IPS-NIHi7 (cell line): ENCODE measurements at regions not wholly inside any gene's neighbourhood (a gene's known extent, or its start where the extent isn't known, plus 50 kb on each side); places are given as distances from the start of the nearest gene placed in this dataset.
A peak's percentile ranks its signal among the peaks of the same experiment; 100 is the strongest.
"Not testable (repeated sequence)": the region's sequence is repeated elsewhere in the genome, so short reads cannot be mapped to it uniquely, and the experiment has no call there.

Source experiments
- DNase-seq: peaks from one replicate; pipeline ENCODE4 v3.0.0; 2012; ENCODE audit warnings: mixed read lengths; ENCODE audit errors: extremely low spot score

DNA sequence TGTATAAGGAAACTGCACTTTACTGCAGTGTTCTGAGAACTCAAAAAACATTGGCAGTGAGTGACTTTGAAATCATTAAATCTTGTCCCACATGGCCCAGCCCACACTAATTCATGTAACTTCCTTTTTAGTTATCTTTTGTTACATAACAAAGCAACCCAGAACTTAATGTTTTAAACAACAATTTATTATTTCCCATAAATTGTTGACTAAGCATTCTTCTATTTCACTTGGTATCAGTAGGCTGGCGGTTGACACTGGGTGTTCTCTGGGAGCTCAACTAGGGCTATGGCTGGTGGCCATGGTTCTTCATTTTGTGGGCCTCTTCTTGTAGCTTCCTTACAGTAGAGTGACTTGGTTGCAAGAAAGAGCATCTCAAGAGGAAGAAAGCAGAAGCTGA is 278.4 kb downstream of the RASEF start:
- DNase-seq, result no peak

DNA sequence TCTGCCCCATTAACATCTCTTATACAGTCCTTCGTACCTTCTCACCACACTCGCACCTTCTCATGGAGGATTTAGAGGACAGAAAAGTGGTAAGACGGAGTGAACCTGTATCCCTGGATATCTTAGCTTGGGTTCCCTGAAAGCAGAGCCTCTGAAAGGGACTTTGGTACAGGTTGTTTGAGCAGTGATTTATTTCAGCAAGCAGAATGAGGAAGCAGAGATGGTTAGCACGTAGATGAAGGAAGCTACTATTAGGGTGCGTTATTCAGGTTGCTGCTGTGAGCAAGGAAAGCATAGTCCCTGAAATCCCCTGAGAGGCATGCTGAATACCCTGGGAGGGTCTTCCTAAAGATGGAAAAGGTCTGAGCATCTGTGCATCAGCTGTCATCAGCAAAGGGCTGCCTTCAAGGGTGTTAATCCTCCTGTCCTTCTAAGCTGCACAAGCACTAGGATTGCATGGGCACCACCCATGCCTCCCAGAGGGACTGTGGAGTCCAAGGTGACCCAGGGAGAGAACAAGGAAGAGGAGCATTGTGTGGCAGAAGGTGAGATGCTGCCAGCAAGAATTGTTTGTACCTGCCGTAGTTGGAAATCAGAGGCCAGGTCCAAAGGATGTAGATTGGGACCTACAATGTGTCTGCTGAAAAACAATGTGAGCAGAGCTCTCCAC is 273.7 kb downstream of the RASEF start:
- DNase-seq, result no peak

DNA sequence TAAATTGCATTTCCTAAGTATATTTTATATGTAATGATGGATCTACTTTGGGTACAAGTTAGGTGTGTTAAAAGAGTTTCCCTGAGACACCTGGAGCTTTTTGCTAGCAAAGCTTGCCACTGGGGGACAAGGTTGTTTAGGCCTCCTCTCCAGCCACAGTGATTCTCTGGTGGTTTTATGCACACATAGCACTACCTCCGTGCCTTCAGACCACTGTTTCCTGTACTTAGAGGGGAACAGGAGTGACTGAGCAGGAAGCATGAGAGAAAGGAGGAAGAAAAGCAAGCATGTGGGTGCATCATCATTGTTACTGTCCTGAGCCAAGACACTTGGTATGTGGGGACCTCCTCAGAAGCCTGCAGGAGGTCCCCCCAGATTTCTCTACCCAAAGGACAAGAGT is 272.1 kb downstream of the RASEF start:
- no peak for DNase-seq

DNA sequence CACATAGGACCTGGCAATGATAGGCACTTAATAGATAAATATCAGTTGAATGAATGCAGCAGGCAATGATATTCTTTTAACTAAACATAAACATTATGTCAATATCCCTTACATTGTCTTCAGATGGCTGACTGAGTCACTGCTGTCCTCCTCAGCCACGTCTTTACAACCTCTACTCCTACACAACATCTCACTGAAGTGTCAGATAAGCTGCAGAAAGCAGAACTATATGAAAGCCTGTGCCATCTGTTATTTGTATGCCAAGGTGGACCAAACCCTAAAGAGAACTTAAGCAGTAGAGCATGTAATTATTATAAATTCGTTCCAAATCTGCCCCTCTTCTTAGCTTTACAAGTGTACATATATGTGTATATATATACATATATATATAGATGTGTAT is 271.2 kb downstream of the RASEF start:
- no peak for DNase-seq

DNA sequence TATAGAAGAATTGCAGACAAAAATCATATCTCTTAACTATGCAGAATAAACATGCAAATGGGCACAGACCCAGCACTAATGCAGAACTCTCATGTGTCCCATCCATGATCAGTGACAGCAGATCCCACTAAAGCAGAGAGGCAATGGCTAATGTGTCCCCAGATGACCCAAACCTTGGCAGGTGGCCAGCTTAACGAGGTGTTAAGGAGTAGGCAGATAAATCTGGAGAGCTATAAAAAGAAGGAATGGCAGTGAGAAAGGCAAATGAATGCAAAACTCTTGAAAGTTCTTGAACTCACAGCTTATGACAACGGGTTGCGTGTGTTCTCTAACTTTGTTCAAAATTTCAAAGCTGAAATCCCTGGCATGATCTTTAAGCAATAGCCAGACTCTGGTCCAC is 265.4 kb downstream of the RASEF start:
- DNase-seq, result no peak

DNA sequence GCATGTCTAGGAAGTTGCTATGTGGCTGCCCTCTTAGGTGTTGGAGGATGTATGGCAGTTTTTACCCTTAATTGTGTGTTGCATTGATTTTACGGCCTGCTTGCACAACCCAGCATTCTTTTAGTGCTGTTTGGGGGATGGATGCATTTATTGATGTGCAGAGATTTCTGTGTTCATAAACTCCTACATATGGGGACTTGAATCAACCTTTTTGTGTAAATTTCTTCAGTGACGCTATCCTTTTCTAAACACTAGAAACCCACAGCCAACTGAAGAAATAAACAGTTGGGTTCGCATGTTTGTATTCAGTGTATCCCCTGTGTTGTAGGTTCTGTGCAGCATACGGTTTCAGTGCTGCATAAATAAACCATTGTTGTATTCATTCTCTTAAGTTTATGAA is 263.7 kb downstream of the RASEF start:
- no peak for DNase-seq

DNA sequence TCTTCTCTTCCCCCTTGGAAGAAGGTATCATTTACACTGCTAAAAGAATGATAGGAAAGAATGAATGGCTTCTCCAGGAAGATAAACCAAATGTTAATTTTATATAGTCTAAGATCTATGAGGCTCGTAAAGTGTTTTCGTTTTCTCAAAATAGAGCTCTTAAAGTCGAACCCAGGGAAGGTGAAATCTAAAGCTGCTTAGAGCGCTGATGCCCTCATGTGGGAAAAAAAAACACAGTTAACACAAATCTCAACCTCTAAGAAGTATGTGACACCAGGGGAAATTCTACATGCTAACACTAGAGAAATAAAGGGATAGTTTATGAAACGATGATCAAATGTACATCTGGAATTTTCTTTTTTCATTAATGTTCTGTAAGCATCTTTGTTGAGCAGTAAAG is 257.9 kb downstream of the RASEF start:
- DNase-seq, result no peak

DNA sequence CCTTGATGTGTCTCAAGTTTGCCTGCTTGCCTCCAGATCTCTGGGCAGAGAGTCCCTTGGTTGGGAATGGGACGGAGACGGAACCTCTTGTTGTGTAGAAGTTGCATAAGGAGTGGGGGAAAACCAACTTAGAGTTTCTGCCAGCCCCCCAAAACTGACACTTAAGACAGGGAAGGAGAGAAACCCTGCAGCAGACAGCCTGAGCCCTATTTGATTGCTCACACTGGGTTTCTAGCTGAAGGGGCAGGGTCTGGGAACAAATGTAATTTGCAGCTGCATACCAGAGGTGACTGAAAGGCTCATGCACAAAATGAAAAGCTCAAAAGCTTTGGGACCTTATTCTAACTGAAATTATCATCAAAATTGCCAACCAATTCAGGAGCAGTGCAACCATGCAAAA is 254.5 kb downstream of the RASEF start:
- DNase-seq, result peak; percentile 24

DNA sequence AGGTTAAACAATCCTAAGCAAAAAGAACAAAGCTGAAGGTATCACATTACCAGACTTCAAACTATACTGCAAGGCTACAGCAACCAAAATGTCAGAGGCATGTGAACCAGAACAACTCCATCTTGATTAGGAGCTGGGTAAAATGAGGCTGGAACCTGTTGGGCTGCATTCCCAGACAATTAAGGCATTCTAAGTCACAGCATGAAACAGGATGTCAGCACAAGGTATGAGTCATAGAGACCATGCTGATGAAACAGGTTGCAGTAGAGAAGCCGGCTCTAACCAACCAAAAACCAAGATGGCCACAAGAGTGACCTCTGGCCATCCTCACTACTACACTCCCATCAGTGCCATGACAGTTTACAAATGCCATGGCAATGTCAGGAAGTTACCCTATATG is 252.0 kb downstream of the RASEF start:
- no peak for DNase-seq

DNA sequence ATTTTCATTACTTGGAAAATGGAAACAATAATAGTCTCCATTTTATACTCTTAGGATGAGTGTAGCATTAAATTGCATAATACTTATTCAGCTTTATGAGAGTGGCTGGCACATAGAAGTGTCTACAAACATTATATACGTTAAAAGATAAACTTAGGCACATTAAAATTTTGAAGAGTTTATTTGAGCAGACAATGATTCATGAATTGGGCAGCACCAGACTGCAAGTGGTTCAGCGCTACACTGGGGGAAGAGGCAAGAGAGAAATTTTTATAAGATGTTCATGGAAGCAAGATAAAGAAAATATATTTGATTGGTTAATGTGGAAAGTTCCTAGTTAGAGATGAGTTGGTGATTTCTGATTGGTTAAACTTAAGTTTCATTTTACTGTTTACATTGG is 243.7 kb downstream of the RASEF start:
- DNase-seq, result no peak

DNA sequence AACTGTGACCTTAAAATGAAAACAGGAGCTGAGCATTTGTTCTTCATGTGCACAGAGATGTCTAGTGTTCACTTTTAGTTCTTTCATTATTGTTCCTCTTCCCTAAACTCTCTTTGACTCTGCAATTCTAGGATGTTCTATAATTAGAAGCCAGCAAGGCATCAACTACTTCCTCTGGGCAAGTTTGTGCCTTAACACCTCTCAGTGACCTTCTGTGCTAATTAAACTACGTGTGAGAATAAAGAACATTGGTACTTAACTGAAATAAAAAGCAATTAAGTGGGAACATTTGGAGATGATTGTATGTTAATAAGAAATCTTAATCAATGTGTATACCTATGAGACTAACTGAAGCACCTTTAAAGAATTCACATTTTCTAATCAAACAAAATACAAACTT is 242.8 kb downstream of the RASEF start:
- DNase-seq, result no peak

DNA sequence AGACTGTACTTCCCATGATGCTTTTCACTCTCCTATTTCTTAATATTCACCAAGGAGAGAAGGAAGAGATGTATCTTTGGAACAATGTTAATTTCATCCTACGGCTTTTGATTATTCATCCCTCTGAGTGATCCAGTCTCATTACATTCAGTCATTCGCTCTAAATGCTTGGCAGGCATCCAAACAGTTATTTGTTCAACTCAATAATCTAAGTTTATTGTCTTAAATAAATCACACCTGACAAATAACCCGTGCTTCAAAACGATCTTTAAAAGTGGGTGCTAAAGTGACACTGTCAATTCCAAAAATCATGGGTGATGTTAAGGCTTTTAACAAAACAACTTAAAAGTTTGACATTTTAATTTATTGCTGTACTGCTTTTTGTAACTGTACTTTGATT is 233.1 kb downstream of the RASEF start:
- no peak for DNase-seq

DNA sequence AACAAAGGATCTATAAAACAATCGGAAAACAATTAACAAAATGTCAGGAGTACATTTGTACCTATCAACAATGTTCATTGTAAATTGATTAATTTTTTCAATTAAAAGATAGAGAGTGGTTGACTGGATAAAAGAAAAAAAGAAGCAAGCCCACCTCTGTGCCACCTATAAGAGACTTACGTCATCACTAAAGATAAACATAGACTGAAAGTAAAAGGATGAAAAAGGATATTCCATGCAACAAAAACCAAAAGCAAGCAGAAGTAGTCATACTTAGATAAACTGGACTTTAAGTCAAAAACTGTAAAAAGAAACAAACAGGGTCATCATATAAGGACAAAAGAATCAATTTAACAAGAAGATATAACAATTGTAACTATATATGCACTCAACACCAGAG is 197.4 kb downstream of the RASEF start:
- no peak for DNase-seq

DNA sequence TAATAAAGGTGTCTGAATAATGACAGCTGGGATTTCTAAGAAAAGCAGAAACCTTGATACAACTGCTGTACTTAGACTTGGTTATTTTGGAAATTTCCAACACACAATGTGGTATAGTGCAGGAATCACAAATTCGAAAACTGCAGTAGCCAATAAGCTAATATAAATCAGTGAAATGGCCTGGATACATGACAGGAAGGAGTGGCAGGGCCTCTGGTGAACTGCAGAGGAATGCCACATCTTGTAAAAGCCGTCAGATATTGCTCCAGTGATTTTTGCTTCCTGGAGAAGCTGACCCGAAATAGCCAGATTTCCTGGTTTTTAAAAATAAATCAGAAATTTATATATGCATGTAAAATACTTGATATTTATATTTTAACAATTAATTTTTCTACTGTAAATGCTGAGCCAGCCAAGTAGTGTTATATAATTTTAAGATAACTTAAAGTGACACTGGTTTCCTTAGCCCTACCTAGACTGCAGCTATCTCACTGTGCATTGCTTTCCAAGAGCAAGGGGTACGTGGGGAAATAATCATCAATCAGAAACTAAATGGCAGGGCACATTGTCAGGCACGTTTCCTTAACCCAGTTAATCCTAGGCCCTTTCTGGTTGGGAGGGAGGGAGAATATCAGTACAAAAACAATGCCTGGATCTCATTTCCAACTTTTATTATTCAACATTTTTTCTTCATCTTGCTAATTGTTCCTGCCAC is 182.4 kb downstream of the RASEF start:
- no peak for DNase-seq

DNA sequence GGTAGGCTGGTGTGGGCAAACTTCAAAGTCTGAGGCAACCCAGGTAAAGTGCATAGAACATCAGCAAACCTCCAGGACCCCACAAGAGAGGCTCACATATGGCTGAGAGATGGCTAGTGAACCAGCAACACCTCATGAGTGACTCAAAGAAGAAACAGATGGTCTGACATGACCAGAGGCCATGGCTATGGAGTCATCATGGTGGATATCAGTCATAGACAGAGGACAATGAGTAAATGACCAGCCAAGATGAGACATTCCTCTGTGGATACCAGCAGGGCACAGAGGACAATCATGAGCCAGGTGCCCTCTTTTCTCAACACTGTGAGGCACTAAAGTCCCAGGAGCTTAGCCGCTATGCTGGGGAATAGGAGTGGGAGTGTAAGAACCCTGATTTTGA is 180.8 kb downstream of the RASEF start:
- no peak for DNase-seq

DNA sequence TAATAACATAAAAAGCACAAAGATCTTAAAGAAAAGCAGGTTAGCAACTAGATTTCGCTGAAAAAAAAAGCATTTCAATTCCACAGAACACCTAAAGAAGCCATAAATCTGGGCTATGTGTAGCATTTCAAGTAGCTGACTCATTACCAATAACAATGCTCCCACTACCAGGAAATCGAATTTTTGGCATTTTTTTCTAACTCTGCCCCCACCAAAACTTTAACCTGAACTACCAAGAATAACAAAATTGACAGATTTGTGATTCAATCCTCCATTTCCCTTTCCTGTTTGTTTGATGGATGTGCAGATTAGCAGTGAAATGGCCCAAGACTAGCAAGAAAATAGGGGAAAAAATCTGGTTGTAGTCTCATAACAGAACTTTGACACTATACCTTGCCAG is 180.2 kb downstream of the RASEF start:
- DNase-seq, result no peak

DNA sequence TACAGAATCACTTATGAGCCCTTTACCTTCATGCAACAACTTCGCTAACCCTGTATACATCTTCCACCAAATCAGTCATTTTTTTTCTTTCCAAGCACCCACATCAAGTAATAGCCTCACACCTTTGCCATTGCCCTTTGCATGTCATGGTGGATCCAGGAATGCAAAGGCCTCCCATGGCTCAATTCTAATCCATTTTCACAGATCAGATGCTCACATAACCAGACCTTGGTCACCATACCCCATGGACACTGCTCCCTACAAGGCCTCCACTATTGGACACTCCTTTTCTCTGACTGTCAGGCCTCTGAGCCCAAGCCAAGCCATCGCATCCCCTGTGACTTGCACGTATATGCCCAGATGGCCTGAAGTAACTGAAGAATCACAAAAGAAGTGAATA is 179.5 kb downstream of the RASEF start:
- DNase-seq, result no peak

DNA sequence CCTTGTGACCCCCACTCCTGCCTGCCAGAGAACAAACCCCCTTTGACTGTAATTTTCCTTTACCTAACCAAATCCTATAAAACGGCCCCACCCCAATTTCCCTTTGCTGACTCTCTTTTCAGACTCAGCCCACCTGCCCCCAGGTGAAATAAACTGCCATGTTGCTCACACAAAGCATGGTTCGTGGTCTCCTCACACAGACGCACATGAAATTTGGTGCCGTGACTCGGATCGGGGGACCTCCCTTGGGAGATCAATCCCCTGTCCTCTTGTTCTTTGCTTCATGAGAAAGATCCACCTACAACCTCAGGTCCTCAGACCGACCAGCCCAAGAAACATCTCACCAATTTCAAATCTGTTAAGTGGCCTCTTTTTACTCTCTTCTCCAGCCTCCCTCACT is 179.0 kb downstream of the RASEF start:
- not testable (repeated sequence) for DNase-seq

DNA sequence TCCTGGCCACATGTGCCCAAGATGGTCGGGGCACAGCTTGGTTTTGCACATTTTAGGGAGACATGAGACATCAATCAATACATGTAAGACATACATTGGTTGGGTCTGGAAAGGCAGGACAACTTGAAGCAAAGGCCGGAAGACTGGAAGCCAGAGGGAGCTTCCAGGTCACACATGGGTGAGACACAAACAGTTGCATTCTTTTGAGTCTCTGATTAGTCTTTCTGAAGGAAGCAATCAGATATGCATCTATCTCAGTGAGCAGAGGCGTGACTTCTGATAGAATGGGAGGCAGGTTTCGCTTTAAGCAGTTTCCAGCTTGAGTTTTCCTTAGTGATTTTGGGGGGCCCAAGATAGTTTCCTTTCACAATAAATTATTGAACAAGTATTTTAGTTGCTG is 172.5 kb downstream of the RASEF start:
- DNase-seq, result no peak

DNA sequence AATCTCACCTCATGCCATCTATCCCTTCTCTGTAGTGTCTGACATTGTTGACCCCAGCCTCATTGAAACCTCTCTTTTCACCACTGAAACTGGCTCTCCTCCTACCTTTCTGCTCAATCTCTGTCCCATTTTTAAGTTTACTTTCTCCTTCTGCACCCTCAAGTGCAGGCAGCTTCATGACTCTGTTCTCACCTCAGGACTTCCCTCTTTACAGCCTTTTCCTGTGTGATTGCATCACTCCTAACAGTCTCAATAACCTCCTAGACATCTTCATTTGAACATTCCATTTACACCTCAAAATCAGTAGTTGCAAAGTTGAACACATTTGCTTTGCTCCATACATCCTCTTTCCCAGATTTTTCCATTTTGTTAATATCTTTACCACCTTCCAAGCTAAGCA is 172.1 kb downstream of the RASEF start:
- DNase-seq, result no peak

DNA sequence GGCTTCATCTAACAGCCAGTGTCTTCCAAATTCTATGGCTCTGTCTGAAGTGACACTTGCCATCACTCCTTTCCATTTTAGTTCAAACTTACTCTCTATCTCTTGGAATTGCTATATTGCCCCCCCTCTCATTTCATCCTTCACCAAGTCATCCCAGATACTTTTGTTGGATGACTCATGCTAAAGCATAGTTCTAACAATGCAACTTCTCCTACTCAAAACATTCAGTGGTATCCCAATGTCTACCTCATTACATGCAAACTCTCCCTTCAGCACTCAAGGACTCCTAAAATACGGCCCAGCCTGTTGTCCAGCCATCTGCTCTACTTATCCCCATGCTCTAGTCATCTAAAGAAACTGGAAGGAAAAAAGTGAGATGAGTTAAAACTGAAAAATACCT is 171.6 kb downstream of the RASEF start:
- no peak for DNase-seq

DNA sequence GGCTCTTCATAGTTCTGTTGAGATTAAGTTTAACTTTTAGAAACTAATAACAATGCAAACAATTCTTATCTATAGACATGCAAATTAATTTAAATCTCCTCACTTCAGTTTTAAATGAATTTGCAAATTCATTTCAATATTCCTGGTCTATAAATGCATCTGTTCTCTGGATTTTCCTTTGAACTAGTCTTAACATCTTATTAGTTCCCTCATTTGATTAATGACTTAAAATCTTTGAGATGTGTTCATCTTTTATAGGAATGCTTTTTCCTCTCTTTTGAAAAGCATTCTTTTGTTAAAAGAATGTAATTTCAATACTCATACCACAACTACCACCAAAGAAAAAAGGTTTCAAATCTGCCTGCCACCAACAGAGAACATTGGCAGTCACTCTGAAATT is 169.4 kb downstream of the RASEF start:
- no peak for DNase-seq

DNA sequence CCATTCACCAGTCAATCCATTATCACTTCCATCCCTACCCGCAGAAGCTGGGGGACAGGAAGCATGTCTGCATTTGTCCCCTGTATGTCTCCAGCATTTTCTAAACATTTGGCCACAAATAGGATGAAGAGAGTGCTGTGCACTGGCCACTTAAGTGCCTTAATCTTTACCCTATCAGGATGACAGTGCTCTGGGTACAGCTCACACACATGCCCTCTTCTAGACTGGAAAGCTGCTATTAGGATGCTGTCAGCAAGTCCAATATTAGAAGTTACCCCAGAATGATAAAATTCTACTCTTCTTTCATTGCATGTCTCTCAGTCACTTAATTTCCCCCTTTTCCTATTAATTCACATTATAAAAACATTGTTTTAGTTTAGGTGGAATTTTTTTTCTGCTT is 168.4 kb downstream of the RASEF start:
- no peak for DNase-seq
